HEK293T (cell line): ENCODE measurements at regions not wholly inside any gene's neighbourhood (a gene's known extent, or its start where the extent isn't known, plus 50 kb on each side); places are given as distances from the start of the nearest gene placed in this dataset.

ENCODE experiments used
- CTCF ChIA-PET: fragments of 350-600 bp; formaldehyde crosslinking; extraction: SDS; loops from one replicate; lab custom pipeline; 2021; ENCODE audit warnings: antibody characterized with exemption, inconsistent platforms; lab: Yijun Ruan, JAX
- POLR2A ChIA-PET: fragments of 350-600 bp; formaldehyde crosslinking; extraction: SDS; loops from one replicate; lab custom pipeline; 2020; ENCODE audit warnings: antibody characterized with exemption, inconsistent platforms; lab: Yijun Ruan, JAX
- DNase-seq: peaks from one replicate; pipeline ENCODE4 v3.0.0; 2012; ENCODE audit warnings: mixed read lengths; ENCODE audit errors: extremely low spot score
- ARNT ChIP-seq: fragments of 450-650 bp; IDR thresholded peaks from 2 replicates; pipeline ENCODE4 v1.6.1; 2017; ENCODE audit warnings: mild to moderate bottlenecking
- BHLHE40 ChIP-seq: fragments of 450-650 bp; IDR thresholded peaks from 2 replicates; pipeline ENCODE4 v1.6.1; 2016; ENCODE audit warnings: mild to moderate bottlenecking, moderate library complexity, borderline replicate concordance
- CTBP1 ChIP-seq: fragments of 450-650 bp; IDR thresholded peaks from 2 replicates; pipeline ENCODE4 v1.6.1; 2016; ENCODE audit warnings: borderline replicate concordance
- ELF4 ChIP-seq: fragments of 450-650 bp; IDR thresholded peaks from 2 replicates; pipeline ENCODE4 v1.6.1; 2017; ENCODE audit warnings: antibody characterized with exemption
- FOXA1 ChIP-seq: fragments of 450-650 bp; IDR thresholded peaks from 2 replicates; pipeline ENCODE4 v1.6.1; 2016; ENCODE audit warnings: mild to moderate bottlenecking
- FOXK2 ChIP-seq: fragments of 450-650 bp; IDR thresholded peaks from 2 replicates; pipeline ENCODE4 v1.6.1; 2016; ENCODE audit warnings: mild to moderate bottlenecking
- FOXM1 ChIP-seq: fragments of 450-650 bp; IDR thresholded peaks from 2 replicates; pipeline ENCODE4 v1.6.1; 2017; ENCODE audit warnings: mild to moderate bottlenecking, borderline replicate concordance
- HDGF ChIP-seq: fragments of 450-650 bp; IDR thresholded peaks from 2 replicates; pipeline ENCODE4 v1.6.1; 2017; ENCODE audit warnings: antibody characterized with exemption, borderline replicate concordance
- L3MBTL2 ChIP-seq: fragments of 450-650 bp; conservative IDR thresholded peaks from 2 replicates; pipeline ENCODE4 v1.6.1; 2016; ENCODE audit warnings: mild to moderate bottlenecking
- LEF1 ChIP-seq: fragments of 450-650 bp; IDR thresholded peaks from 2 replicates; pipeline ENCODE4 v1.6.1; 2017; ENCODE audit warnings: mild to moderate bottlenecking, borderline replicate concordance
- NFRKB ChIP-seq: fragments of 450-650 bp; IDR thresholded peaks from 2 replicates; pipeline ENCODE4 v1.6.1; 2016; ENCODE audit warnings: mild to moderate bottlenecking, moderate library complexity
- SP1 ChIP-seq: fragments of 450-650 bp; IDR thresholded peaks from 2 replicates; pipeline ENCODE4 v1.6.1; 2017
- SUZ12 ChIP-seq: fragments of 450-650 bp; IDR thresholded peaks from 2 replicates; pipeline ENCODE4 v1.6.1; 2016; ENCODE audit warnings: mild to moderate bottlenecking
- TARDBP ChIP-seq: fragments of 450-650 bp; IDR thresholded peaks from 2 replicates; pipeline ENCODE4 v1.6.1; 2016
- ZNF384 ChIP-seq: fragments of 450-650 bp; IDR thresholded peaks from 2 replicates; pipeline ENCODE4 v1.6.1; 2016
- TF ChIP-seq, protein P1 (sequence below): fragments of 450-650 bp; IDR thresholded peaks from 2 replicates; pipeline ENCODE4 v1.6.1; 2016

DNA sequence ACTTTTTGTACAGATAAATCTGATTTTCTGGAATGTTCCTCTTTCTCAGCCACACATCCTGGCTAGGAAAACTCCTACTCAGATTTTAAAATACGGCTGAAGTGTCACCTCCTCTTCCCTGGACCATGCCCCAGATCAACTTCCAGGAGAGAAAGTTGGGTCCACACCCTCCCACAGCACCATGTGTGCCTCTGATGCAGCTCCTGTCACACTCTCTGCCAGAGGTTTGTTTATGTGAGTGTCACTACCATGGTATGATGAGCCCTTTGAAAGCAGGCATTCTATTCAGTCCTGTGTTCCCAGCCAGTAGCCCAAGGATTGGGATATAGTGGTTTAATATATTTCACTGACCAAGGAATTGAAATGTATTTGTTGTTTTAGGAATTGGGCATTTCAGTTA, 287.2 kb upstream of the ATP2B1 start:
- TF ChIP-seq NFRKB (no peak), TARDBP (no peak), L3MBTL2 (no peak), BHLHE40 (no peak), ZNF384 (no peak)
- TF ChIP-seq, protein P1, sequence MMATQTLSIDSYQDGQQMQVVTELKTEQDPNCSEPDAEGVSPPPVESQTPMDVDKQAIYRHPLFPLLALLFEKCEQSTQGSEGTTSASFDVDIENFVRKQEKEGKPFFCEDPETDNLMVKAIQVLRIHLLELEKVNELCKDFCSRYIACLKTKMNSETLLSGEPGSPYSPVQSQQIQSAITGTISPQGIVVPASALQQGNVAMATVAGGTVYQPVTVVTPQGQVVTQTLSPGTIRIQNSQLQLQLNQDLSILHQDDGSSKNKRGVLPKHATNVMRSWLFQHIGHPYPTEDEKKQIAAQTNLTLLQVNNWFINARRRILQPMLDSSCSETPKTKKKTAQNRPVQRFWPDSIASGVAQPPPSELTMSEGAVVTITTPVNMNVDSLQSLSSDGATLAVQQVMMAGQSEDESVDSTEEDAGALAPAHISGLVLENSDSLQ: no peak
- DNase-seq: no peak
- POLR2A ChIA-PET: interaction anchor here (0.7 kb wide), 1 partner anchor 9 kb away, joined by 3 read pairs; no protein-coding TSS in a partner anchor
- CTCF ChIA-PET: no interaction called here

DNA sequence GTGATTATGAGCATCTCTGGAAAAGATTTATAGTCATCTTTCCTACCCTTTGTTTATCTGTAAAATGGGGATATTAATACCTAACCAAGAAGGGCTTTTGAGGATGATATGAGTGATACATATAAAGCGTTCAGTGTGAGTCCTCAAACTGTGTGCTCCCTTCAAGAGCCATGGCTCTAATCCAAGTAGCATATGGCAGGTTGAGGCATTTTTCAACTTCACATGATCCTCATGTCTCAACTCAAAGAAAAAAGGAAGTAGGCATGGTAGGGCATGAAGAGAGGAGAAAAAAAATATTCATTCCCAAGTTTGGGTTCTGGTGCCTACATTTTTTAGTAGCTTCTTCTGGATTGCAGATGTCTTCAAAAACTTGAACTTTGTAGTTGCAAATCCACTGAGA, 286.3 kb upstream of the ATP2B1 start:
- TF ChIP-seq, protein P1: no peak
- no peak for TF ChIP-seq FOXA1
- TF ChIP-seq TARDBP: no peak
- no peak for TF ChIP-seq ZNF384
- no peak for TF ChIP-seq FOXK2
- TF ChIP-seq BHLHE40: no peak
- TF ChIP-seq FOXM1: no peak
- no peak for TF ChIP-seq HDGF
- no peak for TF ChIP-seq NFRKB
- no peak for TF ChIP-seq LEF1
- no peak for TF ChIP-seq L3MBTL2
- TF ChIP-seq SP1: no peak
- TF ChIP-seq CTBP1: no peak
- TF ChIP-seq SUZ12: no peak
- no peak for TF ChIP-seq ARNT
- TF ChIP-seq ELF4: no peak
- POLR2A ChIA-PET: no interaction called here
- CTCF ChIA-PET: interaction anchor here (0.7 kb wide), 1 partner anchor 8 kb away, joined by 3 read pairs; no protein-coding TSS in a partner anchor
- DNase-seq: no peak

DNA sequence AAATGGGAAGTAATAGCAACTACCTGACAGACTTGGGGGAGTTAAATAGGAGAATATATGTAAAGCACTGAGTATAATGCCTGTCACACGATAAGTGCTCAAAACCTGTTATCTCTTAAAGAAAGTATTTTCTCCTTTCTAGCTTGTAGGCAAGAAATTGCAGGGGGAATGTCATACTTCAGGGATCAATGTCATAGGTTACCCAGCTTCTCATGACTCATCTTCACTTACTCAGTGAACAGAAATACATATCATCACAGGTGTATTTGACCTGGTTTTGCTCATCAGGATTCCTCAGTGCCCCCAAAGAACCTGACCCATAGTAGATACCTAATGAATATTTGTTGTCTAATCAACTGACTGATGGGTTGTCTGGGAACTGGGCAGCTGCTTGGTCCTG, 285.0 kb upstream of the ATP2B1 start:
- DNase-seq: no peak
- ChIA-PET CTCF (no interaction called here), POLR2A (no interaction called here)
- TF ChIP-seq BHLHE40: no peak
- no peak for TF ChIP-seq FOXA1
- no peak for TF ChIP-seq SP1
- no peak for TF ChIP-seq L3MBTL2
- TF ChIP-seq ELF4: no peak
- TF ChIP-seq, protein P1: no peak
- no peak for TF ChIP-seq CTBP1
- no peak for TF ChIP-seq NFRKB
- TF ChIP-seq FOXM1: no peak
- no peak for TF ChIP-seq ZNF384
- TF ChIP-seq LEF1: no peak

DNA sequence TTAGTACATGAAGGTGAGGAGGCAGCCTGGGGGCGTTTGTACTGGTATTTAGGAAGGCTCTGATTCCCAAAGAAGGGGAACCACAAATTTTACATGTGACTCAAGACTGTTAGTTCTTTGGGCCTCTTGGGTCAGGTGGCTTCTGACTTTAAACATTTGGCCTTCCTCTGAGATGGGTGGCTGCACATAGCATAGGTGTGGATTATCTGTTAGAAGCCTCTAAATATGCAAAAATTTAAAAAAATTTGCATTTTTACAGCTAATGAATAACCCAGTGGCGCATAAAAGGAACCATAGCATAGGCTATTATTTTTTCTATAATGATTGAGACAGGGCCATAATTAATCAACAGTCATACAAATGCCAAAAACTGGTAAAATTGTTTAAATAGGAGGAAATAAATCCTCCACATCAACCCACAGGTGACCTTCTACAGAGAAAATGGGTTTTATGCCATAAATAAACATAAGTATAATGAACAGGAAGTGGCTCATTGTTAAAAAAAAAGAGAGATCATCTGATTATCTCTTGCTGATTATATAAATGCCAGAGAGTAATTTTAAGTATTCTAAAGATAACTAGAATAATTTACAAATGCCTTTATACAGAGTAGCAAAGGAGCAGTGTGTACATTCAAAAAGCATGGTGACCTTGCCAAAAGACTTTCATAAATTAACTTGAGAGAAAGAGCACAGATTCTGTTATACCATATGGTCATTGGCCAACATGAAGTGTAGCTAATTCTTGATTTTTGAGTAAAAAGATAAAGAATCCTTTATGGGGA, 284.2 kb upstream of the ATP2B1 start:
- TF ChIP-seq NFRKB: no peak
- no peak for TF ChIP-seq BHLHE40
- no peak for TF ChIP-seq HDGF
- no peak for TF ChIP-seq FOXA1
- no peak for TF ChIP-seq SP1
- TF ChIP-seq, protein P1: no peak
- TF ChIP-seq FOXM1: no peak
- no peak for TF ChIP-seq FOXK2
- ChIA-PET CTCF (no interaction called here), POLR2A (no interaction called here)
- DNase-seq: no peak

DNA sequence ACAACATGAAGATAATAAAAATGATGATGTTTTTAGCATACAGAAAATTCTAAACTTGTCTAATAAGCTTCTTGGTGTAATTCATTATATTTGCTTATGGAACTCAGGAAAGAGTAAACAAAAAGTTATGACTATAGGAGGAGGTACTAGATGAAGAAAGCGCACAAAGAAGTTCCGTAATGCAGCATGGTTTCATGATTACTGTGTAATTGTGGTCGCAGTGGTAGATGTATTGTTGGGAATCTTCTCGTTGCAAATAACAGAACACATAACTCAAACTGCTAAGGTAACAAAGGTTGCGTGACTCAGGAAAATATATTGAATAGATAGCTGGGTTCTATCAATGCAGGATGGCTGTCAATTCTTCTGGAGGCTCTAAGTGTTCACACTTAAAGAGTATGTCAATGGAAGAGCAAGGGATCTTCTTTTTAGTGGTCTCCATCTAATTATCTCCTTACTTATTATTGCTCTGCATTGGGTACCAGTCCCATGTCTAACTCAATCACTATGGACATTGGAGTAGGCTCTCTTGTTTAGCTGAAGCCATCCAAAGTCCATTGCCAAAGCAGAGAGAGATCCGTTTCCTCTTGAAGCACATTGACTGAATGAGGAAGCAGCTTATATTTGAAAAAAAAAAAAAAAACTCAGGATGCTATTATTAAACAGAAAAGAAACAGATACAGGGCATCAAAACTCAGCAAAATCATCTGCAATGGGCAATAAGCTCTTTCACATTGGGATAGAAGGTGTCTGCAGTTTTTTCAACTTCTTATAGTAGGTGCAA, 283.4 kb upstream of the ATP2B1 start:
- POLR2A ChIA-PET: no interaction called here
- CTCF ChIA-PET: no interaction called here

More for the DNA sequence above, 283.4 kb upstream of the ATP2B1 start:
- no peak for DNase-seq
- TF ChIP-seq ARNT: no peak
- no peak for TF ChIP-seq ZNF384
- no peak for TF ChIP-seq BHLHE40
- TF ChIP-seq, protein P1: no peak
- no peak for TF ChIP-seq TARDBP
- TF ChIP-seq L3MBTL2: no peak
